CD4-positive, alpha-beta T cell (primary cell): ENCODE measurements at regions not wholly inside any gene's neighbourhood (a gene's known extent, or its start where the extent isn't known, plus 50 kb on each side); places are given as distances from the start of the nearest gene placed in this dataset.

ENCODE experiments used
- ATAC-seq: fragments of 200-7000 bp; cut with Tn5 transposase; one replicate; pipeline ENCODE4 v1.10.0; 2022; ENCODE audit warnings: mild to moderate bottlenecking; ENCODE audit not compliant: poor library complexity
- CTCF ChIA-PET: fragments of 350-600 bp; sonication (Branson Sonifier 250); formaldehyde crosslinking; loops from one replicate; lab custom pipeline; 2021; ENCODE audit warnings: antibody characterized with exemption, inconsistent platforms; lab: Charles Lee
- POLR2A ChIA-PET: fragments of 350-600 bp; sonication (Branson Sonifier 250); formaldehyde crosslinking; loops from one replicate; lab custom pipeline; 2021; ENCODE audit warnings: antibody characterized with exemption, inconsistent platforms; lab: Charles Lee
- DNase-seq, 14 experiments: peaks; one replicate each; pipeline ENCODE4 v3.0.0-alpha.2; 2013 to 2020; ENCODE audit warnings: mixed read lengths in 2 of 14
- H3K27ac ChIP-seq, 2 donors: one replicate each; pipeline versions ENCODE4 v1.5.1 to v1.7.0; 2013; ENCODE audit warnings: low read length in 2 of 2, low read depth in 1 of 2, mild to moderate bottlenecking in 1 of 2
- H3K27me3 ChIP-seq, 2 experiments: 1 replicate in 1 of 2; 2 replicates in 1 of 2; pipeline versions ENCODE4 v1.6.1 to v1.7.0; 2013; ENCODE audit warnings: low read length in 2 of 2, control low read depth in 1 of 2, mild to moderate bottlenecking in 1 of 2, moderate library complexity in 1 of 2; ENCODE audit not compliant: insufficient read depth in 2 of 2, control insufficient read depth in 1 of 2
- H3K36me3 ChIP-seq: one replicate; pipeline ENCODE4 v1.6.1; 2013; ENCODE audit warnings: low read length, control low read depth; ENCODE audit not compliant: insufficient read depth
- H3K4me1 ChIP-seq: one replicate; pipeline ENCODE4 v1.6.1; 2013; ENCODE audit warnings: low read length, control low read depth; ENCODE audit not compliant: insufficient read depth
- H3K4me3 ChIP-seq: one replicate; pipeline ENCODE4 v1.5.1; 2013; ENCODE audit warnings: mild to moderate bottlenecking, low read length, moderate library complexity
- H3K9me3 ChIP-seq, 2 experiments: 1 replicate in 1 of 2; 2 replicates in 1 of 2; pipeline versions ENCODE4 v1.6.1 to v1.7.0; 2013; ENCODE audit warnings: low read length in 2 of 2, mild to moderate bottlenecking in 2 of 2, control low read depth in 1 of 2, moderate library complexity in 1 of 2; ENCODE audit not compliant: control insufficient read depth in 1 of 2, insufficient read depth in 1 of 2
- H3K27ac Mint-ChIP-seq: one replicate; pipeline ENCODE4 v1.8.0; 2020; ENCODE audit warnings: mixed read lengths
- H3K27me3 Mint-ChIP-seq: one replicate; pipeline ENCODE4 v1.8.0; 2021; ENCODE audit warnings: mixed read lengths
- H3K36me3 Mint-ChIP-seq: one replicate; pipeline ENCODE4 v1.8.0; 2021; ENCODE audit warnings: low read depth, mixed read lengths
- H3K4me1 Mint-ChIP-seq: one replicate; pipeline ENCODE4 v1.8.0; 2021; ENCODE audit warnings: low read depth, mixed read lengths
- H3K4me3 Mint-ChIP-seq: one replicate; pipeline ENCODE4 v1.8.0; 2020; ENCODE audit warnings: mild to moderate bottlenecking, mixed read lengths
- H3K9me3 Mint-ChIP-seq: one replicate; pipeline ENCODE4 v1.8.0; 2020; ENCODE audit warnings: mixed read lengths
- CTCF ChIP-seq: fragments of 200-600 bp; IDR thresholded peaks from one replicate; pipeline ENCODE4 v1.8.0; 2022; ENCODE audit warnings: antibody characterized with exemption, mild to moderate bottlenecking
- intact Hi-C, 2 experiments: fragments of 100-400 bp; cut with DNase I in 1 of 2; cut with micrococcal nuclease in 1 of 2; formaldehyde crosslinking; loops; one replicate each; pipeline versions ENCODE4 v1.15.1 to v1.9.0; 2023 to 2025; cut with DNase I, micrococcal nuclease

GRCh38 chr15:29880886-29881285 is 58.6 kb upstream of the TJP1 start:
- no peak for ATAC-seq
- Mint-ChIP-seq H3K9me3 (no peaks in the 10 kb centered on the region), H3K27ac (no peak overlapping the region), H3K4me1 (no peaks in the 10 kb centered on the region), H3K36me3 (no peaks in the 10 kb centered on the region), H3K4me3 (no peak overlapping the region), H3K27me3 (peaks cover 75% of the 10 kb centered on the region)
- Histone ChIP-seq H3K27ac (no peak overlapping the region), H3K27me3 (peaks cover 4 to 10% of the 10 kb centered on the region in 2 experiments), H3K36me3 (no peaks in the 10 kb centered on the region), H3K4me1 (no peaks in the 10 kb centered on the region), H3K4me3 (no peak overlapping the region), H3K9me3 (peaks cover 0 to 5% of the 10 kb centered on the region in 2 experiments)
- TF ChIP-seq CTCF: no peak
- DNase-seq: no peak
- intact Hi-C loops: no loop called here
- ChIA-PET POLR2A (no interaction called here), CTCF (no interaction called here)

GRCh38 chr15:29880341-29880740 is 58.1 kb upstream of the TJP1 start:
- POLR2A ChIA-PET: no interaction called here
- no peak for DNase-seq
- CTCF ChIA-PET: no interaction called here

GRCh38 chr15:29874977-29875376 is 52.7 kb upstream of the TJP1 start:
- no peak for TF ChIP-seq CTCF
- intact Hi-C loops: no loop called here
- H3K27ac ChIP-seq: no peak overlapping the region
- Mint-ChIP-seq H3K4me3 (no peak overlapping the region), H3K36me3 (no peaks in the 10 kb centered on the region), H3K27ac (no peak overlapping the region), H3K9me3 (no peaks in the 10 kb centered on the region), H3K27me3 (peaks cover 26% of the 10 kb centered on the region), H3K4me1 (no peaks in the 10 kb centered on the region)
- ATAC-seq: no peak
- ChIA-PET POLR2A (no interaction called here), CTCF (no interaction called here)
- no peak overlapping the region for H3K4me3 ChIP-seq
- no peak for DNase-seq
- no peaks in the 10 kb centered on the region for H3K36me3 ChIP-seq
- peaks cover 0 to 9% of the 10 kb centered on the region in 2 experiments for H3K9me3 ChIP-seq
- peaks cover 0 to 4% of the 10 kb centered on the region in 2 experiments for H3K27me3 ChIP-seq
- H3K4me1 ChIP-seq: no peaks in the 10 kb centered on the region

More at GRCh38 chr15:29880341-29880740, 58.1 kb upstream of the TJP1 start:
- Histone ChIP-seq H3K36me3 (no peaks in the 10 kb centered on the region), H3K9me3 (peaks cover 0 to 5% of the 10 kb centered on the region in 2 experiments), H3K4me3 (no peak overlapping the region), H3K27me3 (peaks cover 4 to 5% of the 10 kb centered on the region in 2 experiments), H3K27ac (no peak overlapping the region), H3K4me1 (no peaks in the 10 kb centered on the region)
- Mint-ChIP-seq H3K27me3 (peaks cover 71% of the 10 kb centered on the region), H3K4me1 (no peaks in the 10 kb centered on the region), H3K27ac (no peak overlapping the region), H3K4me3 (no peak overlapping the region), H3K36me3 (no peaks in the 10 kb centered on the region), H3K9me3 (no peaks in the 10 kb centered on the region)
- no peak for ATAC-seq
- TF ChIP-seq CTCF: no peak
- intact Hi-C loops: no loop called here
